ENCODE measurements at regions not wholly inside any gene's neighbourhood (a gene's known extent, or its start where the extent isn't known, plus 50 kb on each side); places are given as distances from the start of the nearest gene placed in this dataset.

DNA sequence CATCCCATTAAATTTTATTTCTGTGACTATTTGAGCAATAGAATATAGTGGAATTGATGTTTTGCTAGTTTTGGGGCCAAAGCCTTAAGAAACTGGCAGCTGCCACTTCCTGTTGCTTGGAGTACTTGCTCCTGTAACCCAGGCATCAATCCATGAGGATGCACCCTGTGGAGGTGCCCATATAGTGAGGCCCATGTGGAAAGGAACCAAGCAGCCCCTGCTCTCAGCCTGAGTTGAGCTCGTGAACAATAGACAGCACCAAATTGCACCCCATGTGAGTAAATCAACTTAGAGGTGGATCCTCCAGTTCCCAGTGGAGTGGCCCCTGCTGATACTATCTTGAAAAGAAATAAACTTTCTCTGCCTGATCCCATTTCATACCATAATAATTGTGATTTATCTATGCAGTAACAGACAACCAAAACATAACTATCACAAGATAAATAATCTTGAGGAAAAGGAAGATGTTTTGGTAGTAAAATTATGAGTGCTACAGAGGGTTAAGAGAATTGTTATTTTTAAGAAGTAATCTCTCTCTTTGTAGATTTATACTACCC lies 481.9 kb downstream of the TBC1D32 start:
- no peaks in the 10 kb centered on the region for H3K4me1 ChIP-seq
- 33% methylated on average over 1 of the region's 1 CpG; no CpG with 5 or more reads in 1 of the 2 donors for WGBS, 2 donors (ENCODE audit: low coverage in 1 of 2)

DNA sequence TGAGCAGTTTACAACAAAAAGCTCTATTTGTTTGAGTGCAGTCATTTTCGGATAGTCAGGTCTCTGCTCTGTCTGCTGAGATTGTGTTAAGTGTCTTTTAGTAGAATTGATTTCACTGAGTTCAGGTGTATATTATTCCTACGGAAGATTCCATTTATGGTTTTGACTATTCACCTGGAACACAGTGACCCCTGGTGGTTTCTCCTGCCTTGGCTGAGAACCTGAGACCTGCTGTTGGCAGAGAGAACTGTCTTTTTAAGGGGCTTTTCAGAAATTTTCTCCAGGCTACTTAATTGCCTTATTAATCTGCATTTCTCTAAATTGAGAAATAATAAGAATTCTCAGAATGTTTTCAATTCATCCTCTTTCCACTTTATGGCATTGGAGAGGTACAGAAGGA lies 508.0 kb downstream of the TBC1D32 start:
- H3K36me3 ChIP-seq, result no peaks in the 10 kb centered on the region
- WGBS, 2 donors (ENCODE audit: low coverage in 1 of 2), result 50 to 86% methylated on average over 2 of the region's 2 CpGs
- H3K27me3 ChIP-seq, result no peaks in the 10 kb centered on the region
- no peak overlapping the region for H3K4me3 ChIP-seq
- H3K27ac ChIP-seq, result no peak overlapping the region
- TF ChIP-seq CTCF (IDR thresholded peaks at IDR 0.05), result peak in 2 of 4 experiments; percentile 9 to 30
- TF ChIP-seq POLR2AphosphoS5 (IDR thresholded peaks at IDR 0.05), result no peak
- no peak for TF ChIP-seq POLR2A (IDR thresholded peaks at IDR 0.05)
- peaks cover 0 to 4% (median 0%) of the 10 kb centered on the region in 3 donors for H3K4me1 ChIP-seq
- no peak for ATAC-seq
- peaks cover 0 to 6% (median 0%) of the 10 kb centered on the region in 3 donors for H3K9me3 ChIP-seq

More for the DNA sequence above, 481.9 kb downstream of the TBC1D32 start:
- ATAC-seq, result no peak
- H3K27me3 ChIP-seq, result no peaks in the 10 kb centered on the region
- H3K4me3 ChIP-seq, result no peak overlapping the region
- H3K9me3 ChIP-seq, result no peaks in the 10 kb centered on the region
- H3K27ac ChIP-seq, result no peak overlapping the region
- TF ChIP-seq EP300 (IDR thresholded peaks at IDR 0.05) (no peak), POLR2AphosphoS5 (IDR thresholded peaks at IDR 0.05) (no peak), CTCF (IDR thresholded peaks at IDR 0.05) (no peak), POLR2A (IDR thresholded peaks at IDR 0.05) (no peak)
- H3K36me3 ChIP-seq, result no peaks in the 10 kb centered on the region

DNA sequence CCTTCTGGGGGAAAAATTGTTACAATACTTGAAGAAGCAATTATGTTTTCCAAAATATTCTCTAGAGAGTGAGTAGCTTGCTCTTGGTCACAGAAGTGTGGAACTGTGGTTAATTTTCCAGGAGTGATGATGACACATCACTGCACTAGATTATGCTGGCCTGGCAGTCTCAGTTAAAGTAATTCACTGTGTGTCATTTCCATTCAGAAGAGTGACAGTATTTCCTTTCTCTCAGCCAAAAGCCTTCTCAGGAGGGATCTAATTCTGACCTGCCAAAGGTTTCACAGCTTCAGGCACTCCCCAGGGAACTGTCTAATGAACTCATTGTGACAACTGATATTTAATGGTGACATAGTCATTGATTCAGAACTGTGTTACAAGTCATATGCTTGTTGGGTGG lies 517.5 kb downstream of the TBC1D32 start:
- Histone ChIP-seq H3K27ac (no peak overlapping the region), H3K9me3 (peaks cover 0 to 28% (median 0%) of the 10 kb centered on the region in 3 donors), H3K4me1 (no peaks in the 10 kb centered on the region), H3K4me3 (no peak overlapping the region), H3K27me3 (no peaks in the 10 kb centered on the region), H3K36me3 (no peaks in the 10 kb centered on the region)
- no peak for ATAC-seq
- TF ChIP-seq POLR2AphosphoS5 (IDR thresholded peaks at IDR 0.05) (no peak), CTCF (IDR thresholded peaks at IDR 0.05) (no peak), POLR2A (IDR thresholded peaks at IDR 0.05) (no peak), EP300 (IDR thresholded peaks at IDR 0.05) (no peak)

- TF ChIP-seq POLR2A (IDR thresholded peaks at IDR 0.05) (no peak), EP300 (IDR thresholded peaks at IDR 0.05) (no peak), POLR2AphosphoS5 (IDR thresholded peaks at IDR 0.05) (no peak), CTCF (IDR thresholded peaks at IDR 0.05) (no peak)
- Histone ChIP-seq H3K36me3 (no peaks in the 10 kb centered on the region), H3K27me3 (no peaks in the 10 kb centered on the region), H3K4me3 (no peak overlapping the region), H3K27ac (no peak overlapping the region), H3K9me3 (no peaks in the 10 kb centered on the region), H3K4me1 (no peaks in the 10 kb centered on the region)
- no peak for ATAC-seq
- 37 to 42% methylated on average over 3 of the region's 3 CpGs for WGBS, 2 donors (ENCODE audit: low coverage in 1 of 2)
Observed at GRCh38 chr6:120805276-120805675, 529.0 kb downstream of the TBC1D32 start.

- no peak for ATAC-seq
- Histone ChIP-seq H3K9me3 (no peaks in the 10 kb centered on the region), H3K27me3 (no peaks in the 10 kb centered on the region), H3K4me1 (no peaks in the 10 kb centered on the region), H3K27ac (no peak overlapping the region), H3K4me3 (no peak overlapping the region), H3K36me3 (no peaks in the 10 kb centered on the region)
- 82 to 84% methylated on average over 2 of the region's 2 CpGs for WGBS, 2 donors (ENCODE audit: low coverage in 1 of 2)
- no peak for TF ChIP-seq POLR2A (IDR thresholded peaks at IDR 0.05)
- no peak for TF ChIP-seq POLR2AphosphoS5 (IDR thresholded peaks at IDR 0.05)
- TF ChIP-seq CTCF (IDR thresholded peaks at IDR 0.05), result no peak
- TF ChIP-seq EP300 (IDR thresholded peaks at IDR 0.05), result no peak
Observed at GRCh38 chr6:120804612-120805011, 529.7 kb downstream of the TBC1D32 start.

Data from gastroesophageal sphincter (tissue), 4 donors.